Tibial nerve (tissue), 4 donors: ENCODE measurements at regions not wholly inside any gene's neighbourhood (a gene's known extent, or its start where the extent isn't known, plus 50 kb on each side); places are given as distances from the start of the nearest gene placed in this dataset.

Experiments used
- DNase-seq, 2 donors: peaks; one replicate each; pipeline ENCODE4 v3.0.0-alpha.2; 2019; ENCODE audit warnings: low spot score in 2 of 2
- H3K27ac ChIP-seq, 4 donors: fragments of 200-600 bp; sonication (generic) in 3 of 4; one replicate each; pipeline ENCODE4 v1.5.1; 2017 to 2019; ENCODE audit warnings: mild to moderate bottlenecking in 1 of 4
- H3K27me3 ChIP-seq, 2 donors: fragments of 200-600 bp; sonication (generic) in 1 of 2; one replicate each; pipeline versions ENCODE4 v1.5.1 to v1.6.0; 2017 to 2019
- H3K36me3 ChIP-seq, 3 donors: fragments of 200-600 bp; sonication (generic); one replicate each; pipeline ENCODE4 v1.5.1; 2018 to 2019
- H3K4me1 ChIP-seq, 4 donors: fragments of 200-600 bp; sonication (generic) in 3 of 4; one replicate each; pipeline ENCODE4 v1.5.1; 2017 to 2019
- H3K4me3 ChIP-seq, 4 donors: fragments of 200-600 bp; sonication (generic) in 3 of 4; one replicate each; pipeline ENCODE4 v1.5.1; 2017 to 2019; ENCODE audit warnings: mild to moderate bottlenecking in 1 of 4, moderate library complexity in 1 of 4
- H3K9me3 ChIP-seq, 4 donors: fragments of 200-600 bp; sonication (generic) in 3 of 4; one replicate each; pipeline ENCODE4 v1.5.1; 2017 to 2019
- CTCF ChIP-seq, 5 experiments: fragments of 200-600 bp in 3 of 5; fragments of 450-650 bp in 2 of 5; sonication (generic) in 3 of 5; IDR thresholded peaks; one replicate each; pipeline ENCODE4 v1.5.1; 2016 to 2019; ENCODE audit warnings: antibody characterized with exemption in 5 of 5, mild to moderate bottlenecking in 3 of 5, moderate library complexity in 2 of 5
- EP300 ChIP-seq, 2 donors: sonication (generic); formaldehyde crosslinking; IDR thresholded peaks; one replicate each; pipeline ENCODE4 v1.6.1; 2017; ENCODE audit warnings: antibody characterized with exemption in 2 of 2, mild to moderate bottlenecking in 1 of 2
- POLR2A ChIP-seq, 2 donors: fragments of 450-650 bp; IDR thresholded peaks; one replicate each; pipeline ENCODE4 v1.6.1; 2017; ENCODE audit warnings: antibody characterized with exemption in 2 of 2, mild to moderate bottlenecking in 2 of 2, moderate library complexity in 2 of 2
- WGBS, 2 donors: methylation state at CpG; one replicate each; pipeline ENCODE4 v1.1.5; 2018; 5-methylcytosine and 5-hydroxymethylcytosine counted together

- Histone ChIP-seq H3K27ac (no peak overlapping the region), H3K4me1 (no peaks in the 10 kb centered on the region), H3K9me3 (peaks cover 0 to 12% (median 0%) of the 10 kb centered on the region in 4 donors), H3K4me3 (no peak overlapping the region), H3K36me3 (no peaks in the 10 kb centered on the region), H3K27me3 (no peaks in the 10 kb centered on the region)
- TF ChIP-seq CTCF (IDR thresholded peaks at IDR 0.05) (no peak), EP300 (IDR thresholded peaks at IDR 0.05) (no peak), POLR2A (IDR thresholded peaks at IDR 0.05) (no peak)
- 86 to 92% methylated on average over 16 of the region's 16 CpGs for WGBS, 2 donors
- DNase-seq = no peak
Measured at GRCh38 chr13:111567637-111568036, 247.2 kb downstream of the TEX29 start.

GRCh38 chr13:111568290-111568689 is 247.8 kb downstream of the TEX29 start:
- no peaks in the 10 kb centered on the region for H3K36me3 ChIP-seq
- 73 to 82% methylated on average over 8 of the region's 8 CpGs for WGBS, 2 donors

GRCh38 chr13:111570911-111571310 is 250.5 kb downstream of the TEX29 start:
- H3K4me3 ChIP-seq = no peak overlapping the region
- 84 to 92% methylated on average over 1 of the region's 1 CpG for WGBS, 2 donors
- H3K27me3 ChIP-seq = no peaks in the 10 kb centered on the region
- H3K36me3 ChIP-seq = no peaks in the 10 kb centered on the region
- no peak for TF ChIP-seq EP300 (IDR thresholded peaks at IDR 0.05)
- no peak for TF ChIP-seq POLR2A (IDR thresholded peaks at IDR 0.05)
- TF ChIP-seq CTCF (IDR thresholded peaks at IDR 0.05) = no peak
- H3K4me1 ChIP-seq = no peaks in the 10 kb centered on the region
- H3K9me3 ChIP-seq = peaks cover 0 to 40% (median 0%) of the 10 kb centered on the region in 4 donors
- no peak overlapping the region for H3K27ac ChIP-seq
- DNase-seq = no peak

More at GRCh38 chr13:111568290-111568689, 247.8 kb downstream of the TEX29 start:
- peaks cover 0 to 17% (median 0%) of the 10 kb centered on the region in 4 donors for H3K9me3 ChIP-seq
- H3K27ac ChIP-seq = no peak overlapping the region
- no peak for DNase-seq
- H3K4me1 ChIP-seq = no peaks in the 10 kb centered on the region
- H3K4me3 ChIP-seq = no peak overlapping the region
- TF ChIP-seq EP300 (IDR thresholded peaks at IDR 0.05) (no peak), CTCF (IDR thresholded peaks at IDR 0.05) (no peak), POLR2A (IDR thresholded peaks at IDR 0.05) (no peak)
- no peaks in the 10 kb centered on the region for H3K27me3 ChIP-seq

- H3K4me3 ChIP-seq = no peak overlapping the region
- peaks cover 0 to 40% (median 0%) of the 10 kb centered on the region in 4 donors for H3K9me3 ChIP-seq
- 72 to 81% methylated on average over 27 of the region's 27 CpGs for WGBS, 2 donors
- H3K4me1 ChIP-seq = no peaks in the 10 kb centered on the region
- H3K36me3 ChIP-seq = no peaks in the 10 kb centered on the region
- H3K27me3 ChIP-seq = no peaks in the 10 kb centered on the region
- no peak for TF ChIP-seq EP300 (IDR thresholded peaks at IDR 0.05)
- TF ChIP-seq POLR2A (IDR thresholded peaks at IDR 0.05) = no peak
- no peak for TF ChIP-seq CTCF (IDR thresholded peaks at IDR 0.05)
- DNase-seq = no peak
- no peak overlapping the region for H3K27ac ChIP-seq
Measured at GRCh38 chr13:111572956-111573761, 252.7 kb downstream of the TEX29 start.

- Histone ChIP-seq H3K27me3 (no peaks in the 10 kb centered on the region), H3K4me1 (no peaks in the 10 kb centered on the region), H3K9me3 (peaks cover 0 to 35% (median 0%) of the 10 kb centered on the region in 4 donors), H3K4me3 (no peak overlapping the region), H3K27ac (no peak overlapping the region), H3K36me3 (no peaks in the 10 kb centered on the region)
- no peak for TF ChIP-seq EP300 (IDR thresholded peaks at IDR 0.05)
- no peak for TF ChIP-seq POLR2A (IDR thresholded peaks at IDR 0.05)
- no peak for TF ChIP-seq CTCF (IDR thresholded peaks at IDR 0.05)
- WGBS, 2 donors = 90 to 91% methylated on average over 7 of the region's 7 CpGs
- DNase-seq = no peak
Measured at GRCh38 chr13:111573801-111574200, 253.4 kb downstream of the TEX29 start.
